K562 (cell line): ENCODE measurements at regions not wholly inside any gene's neighbourhood (a gene's known extent, or its start where the extent isn't known, plus 50 kb on each side); places are given as distances from the start of the nearest gene placed in this dataset.

Experiments
- ATAC-seq: fragments of 200-7000 bp; cut with Tn5 transposase; 3 replicates; pipeline ENCODE4 v1.9.1; 2020; ENCODE audit warnings: moderate library complexity
- BruUV-seq: library from RNA; stranded (reverse); fragments of 400-500 nt; replicated peaks from 2 replicates; lab custom pipeline; 2021; lab: Mats Ljungman, UMichigan
- CTCF ChIA-PET: fragments of 300-600 bp; formaldehyde crosslinking; extraction: SDS; loops from one replicate; lab custom pipeline; 2021; ENCODE audit warnings: low intra/inter-chr PET ratio; lab: Yijun Ruan, JAX
- POLR2A ChIA-PET: fragments of 300-600, 350-650 bp; sonication (Branson Sonifier 250); formaldehyde crosslinking; extraction: SDS; loops from one replicate; lab custom pipeline; 2021; ENCODE audit warnings: antibody characterized with exemption, inconsistent platforms; lab: Yijun Ruan, JAX
- DNase-seq, 4 experiments: peaks; one replicate each; pipeline versions ENCODE4 v3.0.0 to v3.0.0-alpha.2; 2011 to 2018; ENCODE audit warnings: low spot score in 3 of 4, mixed read lengths in 3 of 4; ENCODE audit errors: extremely low read depth in 1 of 4
- FAIRE-seq: peaks from 2 replicates; lab custom pipeline; 2011; peaks lifted over from hg19 to GRCh38; lab: Jason Lieb, UNC
- H2AFZ ChIP-seq: 2 replicates; pipeline ENCODE4 v1.6.0; 2011; ENCODE audit warnings: low read depth, low read length, control low read depth, inconsistent platforms
- H3K27ac ChIP-seq: fragments of 200-600 bp; 3 replicates; pipeline ENCODE4 v1.8.0; 2011; ENCODE audit warnings: low read depth, mild to moderate bottlenecking, control low read depth, inconsistent platforms, low read length, moderate library complexity, mixed read lengths; ENCODE audit errors: extremely low read depth
- H3K27me3 ChIP-seq, 2 experiments: fragments of 300-600 bp in 1 of 2; 2 replicates in 1 of 2; 3 replicates in 1 of 2; pipeline versions ENCODE4 v1.6.0 to v1.8.0; 2011; ENCODE audit warnings: inconsistent platforms in 2 of 2, low read length in 2 of 2, mild to moderate bottlenecking in 1 of 2, mixed read lengths in 1 of 2, moderate library complexity in 1 of 2; ENCODE audit not compliant: control insufficient read depth in 2 of 2, insufficient read depth in 2 of 2
- H3K36me3 ChIP-seq: fragments of 300-600 bp; 3 replicates; pipeline ENCODE4 v1.8.0; 2011; ENCODE audit warnings: mild to moderate bottlenecking, low read length, inconsistent platforms; ENCODE audit not compliant: control insufficient read depth, insufficient read depth
- H3K4me1 ChIP-seq, 2 experiments: fragments of 200-600 bp in 1 of 2; replicated peaks in 1 of 2; 2 replicates in 1 of 2; 3 replicates in 1 of 2; pipeline versions ENCODE4 v1.5.1 to v1.8.0; 2011; ENCODE audit warnings: inconsistent platforms in 2 of 2, low read length in 2 of 2, mild to moderate bottlenecking in 1 of 2, mixed read lengths in 1 of 2, moderate library complexity in 1 of 2; ENCODE audit not compliant: control insufficient read depth in 2 of 2, insufficient read depth in 2 of 2
- H3K4me2 ChIP-seq: 2 replicates; pipeline ENCODE4 v1.6.1; 2011; ENCODE audit warnings: low read length, control low read depth, inconsistent platforms, mixed read lengths; ENCODE audit not compliant: insufficient read depth
- H3K4me3 ChIP-seq: fragments of 200-600 bp; sonication (generic), shearing (Covaris generic); 2 replicates; pipeline ENCODE4 v1.5.1; 2016; ENCODE audit warnings: control low read depth, inconsistent platforms
- H3K79me2 ChIP-seq: fragments of 200-600 bp; 3 replicates; pipeline ENCODE4 v1.8.0; 2011; ENCODE audit warnings: low read length, inconsistent platforms; ENCODE audit not compliant: control insufficient read depth, insufficient read depth
- H3K9ac ChIP-seq, 2 experiments: 2 replicates each; pipeline versions ENCODE4 v1.6.0 to v1.6.1; 2011; ENCODE audit warnings: low read depth in 2 of 2, low read length in 2 of 2, control low read depth in 1 of 2, inconsistent platforms in 1 of 2, mild to moderate bottlenecking in 1 of 2, mixed read lengths in 1 of 2; ENCODE audit not compliant: insufficient read depth in 1 of 2
- H3K9me1 ChIP-seq: one replicate; pipeline ENCODE4 v1.6.0; 2011; ENCODE audit warnings: inconsistent platforms, mild to moderate bottlenecking, low read length, moderate library complexity; ENCODE audit not compliant: control insufficient read depth, insufficient read depth
- H3K9me3 ChIP-seq: replicated peaks from 2 replicates; pipeline ENCODE4 v1.5.1; 2011; ENCODE audit warnings: low read depth, low read length, inconsistent platforms; ENCODE audit not compliant: control insufficient read depth, insufficient read depth
- H4K20me1 ChIP-seq: replicated peaks from 2 replicates; pipeline ENCODE4 v1.6.1; 2011; ENCODE audit warnings: low read length, inconsistent platforms, mixed read lengths; ENCODE audit not compliant: control insufficient read depth, insufficient read depth
- CBX8 ChIP-seq: fragments of 200-600 bp; sonication (generic); IDR thresholded peaks from 2 replicates; pipeline ENCODE4 v1.6.1; 2012; ENCODE audit warnings: borderline replicate concordance, mixed run types, low read depth, mild to moderate bottlenecking, moderate library complexity, mixed read lengths, low read length, control low read depth, inconsistent platforms; ENCODE audit not compliant: poor library complexity, severe bottlenecking; ENCODE audit errors: extremely low read depth
- CHCHD3 ChIP-seq: fragments of 250-450 bp; sonication (Bioruptor Pico); IDR thresholded peaks from 2 replicates; pipeline ENCODE4 v2.1.2; 2022; ENCODE audit warnings: mild to moderate bottlenecking
- DMBX1 ChIP-seq: fragments of 250-450 bp; sonication (Bioruptor Pico); IDR thresholded peaks from 2 replicates; pipeline ENCODE4 v1.8.0; 2022; ENCODE audit warnings: inconsistent platforms, mild to moderate bottlenecking, moderate library complexity, borderline replicate concordance
- HDAC1 ChIP-seq, 2 experiments: fragments of 450-650 bp; IDR thresholded peaks; 2 replicates each; pipeline ENCODE4 v1.6.1; 2016 to 2017; ENCODE audit warnings: inconsistent platforms in 1 of 2, mild to moderate bottlenecking in 1 of 2, moderate library complexity in 1 of 2
- KDM5B ChIP-seq: fragments of 200-600 bp; sonication (generic); IDR thresholded peaks from 2 replicates; pipeline ENCODE4 v1.6.1; 2012; ENCODE audit warnings: low read depth, mild to moderate bottlenecking, moderate library complexity, low read length, control low read depth, inconsistent platforms; ENCODE audit not compliant: insufficient replicate concordance
- KLF1 ChIP-seq: fragments of 450-650 bp; IDR thresholded peaks from 2 replicates; pipeline ENCODE4 v1.6.1; 2016; ENCODE audit warnings: missing genetic modification characterization, missing compliant biosample characterization
- MLLT1 ChIP-seq, 2 experiments: fragments of 450-650 bp; IDR thresholded peaks; 2 replicates each; pipeline ENCODE4 v1.6.1; 2016
- PML ChIP-seq: IDR thresholded peaks from 2 replicates; pipeline ENCODE4 v1.6.1; 2012; ENCODE audit warnings: low read length, inconsistent platforms
- RBM25 ChIP-seq: fragments of 200-400 bp; formaldehyde crosslinking; IDR thresholded peaks from 2 replicates; pipeline ENCODE4 v1.6.1; 2018; ENCODE audit warnings: low read length, low read depth, moderate library complexity; ENCODE audit not compliant: severe bottlenecking
- THRAP3 ChIP-seq: fragments of 450-650 bp; IDR thresholded peaks from 2 replicates; pipeline ENCODE4 v1.6.1; 2016; ENCODE audit warnings: mild to moderate bottlenecking, inconsistent platforms, borderline replicate concordance
- TSC22D4 ChIP-seq: fragments of 450-650 bp; IDR thresholded peaks from 2 replicates; pipeline ENCODE4 v1.6.1; 2016; ENCODE audit warnings: missing genetic modification characterization, missing biosample characterization, control low read depth
- YBX1 ChIP-seq: fragments of 450-650 bp; IDR thresholded peaks from 2 replicates; pipeline ENCODE4 v1.7.1; 2016; ENCODE audit warnings: mild to moderate bottlenecking
- ZC3H4 ChIP-seq: sonication (generic); formaldehyde crosslinking; IDR thresholded peaks from 2 replicates; pipeline ENCODE4 v1.9.0; 2021; ENCODE audit warnings: missing genetic modification reagents, borderline replicate concordance
- ZNF212 ChIP-seq: fragments of 450-650 bp; formaldehyde crosslinking; IDR thresholded peaks from 2 replicates; pipeline ENCODE4 v1.4.0; 2020; ENCODE audit warnings: mild to moderate bottlenecking
- ZNF551 ChIP-seq: fragments of 250-450 bp; sonication (Bioruptor Pico); IDR thresholded peaks from 2 replicates; pipeline ENCODE4 v1.5.0; 2021; ENCODE audit warnings: mild to moderate bottlenecking, moderate library complexity
- WGBS: fragments of 100-300 bp; shearing (Covaris generic); methylation state at CpG from one replicate; pipeline ENCODE4 v1.1.6; 2016; ENCODE audit warnings: low coverage, mixed read lengths; ENCODE audit not compliant: insufficient coverage; ENCODE audit errors: missing lambda C conversion rate; 5-methylcytosine and 5-hydroxymethylcytosine counted together
- in situ Hi-C: fragments of 300-500 bp; cut with MboI; formaldehyde crosslinking; loops from 4 replicates; pipeline ENCODE4 v1.15.0; 2018; ENCODE audit warnings: inconsistent platforms, mixed read lengths
- intact Hi-C: fragments of 100-400 bp; cut with micrococcal nuclease; formaldehyde crosslinking; loops from 2 replicates; pipeline ENCODE4 v1.14.2; 2022
- TF ChIP-seq, protein P1 (sequence below): fragments of 200-400 bp; formaldehyde crosslinking; IDR thresholded peaks from 2 replicates; pipeline ENCODE4 v1.6.1; 2017; ENCODE audit warnings: mild to moderate bottlenecking, low read depth, low read length, moderate library complexity

GRCh38 chr19:31617010-31617585 lies 267.9 kb upstream of the TSHZ3 start (continued):
- TF ChIP-seq KDM5B (no peak), YBX1 (no peak), ZC3H4 (CRISPR knock-in tag) (no peak), THRAP3 (no peak), MLLT1 (IDR thresholded peaks at IDR 0.05) (no peak), DMBX1 (CRISPR knock-in tag) (no peak), CHCHD3 (no peak)
- TF ChIP-seq, all 486 proteins: peak for 0

DNA sequence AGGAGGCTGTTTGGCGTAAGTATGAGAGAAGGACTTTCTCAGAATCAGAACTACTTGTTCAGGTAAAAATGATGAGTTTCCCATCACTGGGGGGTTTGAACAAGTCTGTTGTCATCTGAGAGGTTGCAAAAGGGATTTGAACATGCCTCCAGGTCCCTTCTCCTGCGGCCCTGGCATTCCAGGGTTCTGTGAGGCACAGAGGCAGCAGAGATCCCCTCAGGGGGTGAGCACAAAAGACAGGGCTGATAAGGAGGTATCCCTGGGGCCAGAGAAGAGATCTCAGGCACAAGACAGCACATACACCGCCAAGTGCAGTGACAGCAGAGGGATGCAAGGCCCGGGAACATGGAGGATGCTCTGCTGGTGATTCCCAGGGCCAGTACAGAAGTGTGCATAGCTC lies 275.8 kb upstream of the TSHZ3 start:
- WGBS: 0% methylated on average over 3 of the region's 4 CpGs
- no peak for FAIRE-seq
- TF ChIP-seq KLF1 (tag) (no peak), CBX8 (no peak), ZNF551 (CRISPR knock-in tag) (no peak), RBM25 (no peak), HDAC1 (IDR thresholded peaks at IDR 0.05) (no peak), TSC22D4 (tag) (no peak), ZNF212 (CRISPR knock-in tag) (no peak), PML (no peak)
- TF ChIP-seq, protein P1, sequence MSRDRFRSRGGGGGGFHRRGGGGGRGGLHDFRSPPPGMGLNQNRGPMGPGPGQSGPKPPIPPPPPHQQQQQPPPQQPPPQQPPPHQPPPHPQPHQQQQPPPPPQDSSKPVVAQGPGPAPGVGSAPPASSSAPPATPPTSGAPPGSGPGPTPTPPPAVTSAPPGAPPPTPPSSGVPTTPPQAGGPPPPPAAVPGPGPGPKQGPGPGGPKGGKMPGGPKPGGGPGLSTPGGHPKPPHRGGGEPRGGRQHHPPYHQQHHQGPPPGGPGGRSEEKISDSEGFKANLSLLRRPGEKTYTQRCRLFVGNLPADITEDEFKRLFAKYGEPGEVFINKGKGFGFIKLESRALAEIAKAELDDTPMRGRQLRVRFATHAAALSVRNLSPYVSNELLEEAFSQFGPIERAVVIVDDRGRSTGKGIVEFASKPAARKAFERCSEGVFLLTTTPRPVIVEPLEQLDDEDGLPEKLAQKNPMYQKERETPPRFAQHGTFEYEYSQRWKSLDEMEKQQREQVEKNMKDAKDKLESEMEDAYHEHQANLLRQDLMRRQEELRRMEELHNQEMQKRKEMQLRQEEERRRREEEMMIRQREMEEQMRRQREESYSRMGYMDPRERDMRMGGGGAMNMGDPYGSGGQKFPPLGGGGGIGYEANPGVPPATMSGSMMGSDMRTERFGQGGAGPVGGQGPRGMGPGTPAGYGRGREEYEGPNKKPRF: no peak
- peaks cover 0 to 12% of the 10 kb centered on the region in 2 experiments; a peak in 2 of 5 replicates for H3K27me3 ChIP-seq
- POLR2A ChIA-PET: interaction anchor here (0.6 to 1.3 kb wide), 2 partner anchors 9 to 1210 kb away, joined by 3 read pairs; no protein-coding TSS in a partner anchor
- no peak overlapping the region for H3K9ac ChIP-seq
- H3K27ac ChIP-seq: no peak overlapping the region
- intact Hi-C loops: no loop called here
- H3K9me3 ChIP-seq: no peaks in the 10 kb centered on the region
- in situ Hi-C loops: no loop called here
- no peak overlapping the region for H3K4me2 ChIP-seq
- no TSS peak for BruUV-seq
- H3K79me2 ChIP-seq: no peaks in the 10 kb centered on the region
- H3K4me3 ChIP-seq: no peak overlapping the region
- CTCF ChIA-PET: no interaction called here
- H3K9me1 ChIP-seq: no peaks in the 10 kb centered on the region
- ATAC-seq: no peak
- no peak overlapping the region for H2AFZ ChIP-seq
- H3K4me1 ChIP-seq: no peaks in the 10 kb centered on the region
- H3K36me3 ChIP-seq: no peaks in the 10 kb centered on the region
- DNase-seq: no peak
- no peaks in the 10 kb centered on the region for H4K20me1 ChIP-seq
